OCI-LY3 (cell line): ENCODE measurements at regions not wholly inside any gene's neighbourhood (a gene's known extent, or its start where the extent isn't known, plus 50 kb on each side); places are given as distances from the start of the nearest gene placed in this dataset.

Source experiments
- CTCF ChIP-seq: fragments of 200-600, 300-600 bp; sonication (generic); IDR thresholded peaks from 2 replicates; pipeline ENCODE4 v1.5.1; 2014; ENCODE audit warnings: antibody characterized with exemption, low read length, low read depth
- EZH2phosphoT487 ChIP-seq: fragments of 200-600 bp; shearing (Covaris generic); IDR thresholded peaks from 2 replicates; pipeline ENCODE4 v1.6.1; 2018; ENCODE audit warnings: antibody characterized with exemption, mixed run types, low read depth

GRCh38 chr6:55100686-55101085, 73.6 kb upstream of the HCRTR2 start:
- TF ChIP-seq CTCF (no peak), EZH2phosphoT487 (no peak)
